Activated CD4-positive, alpha-beta T cell treated with anti-CD3 and anti-CD28 coated beads, Interleukin-2, amount 50 U/mL, for 1 hour (primary cell): ENCODE measurements at regions not wholly inside any gene's neighbourhood (a gene's known extent, or its start where the extent isn't known, plus 50 kb on each side); places are given as distances from the start of the nearest gene placed in this dataset.

Source experiments
- DNase-seq: peaks from one replicate; pipeline ENCODE4 v3.0.0-alpha.2; 2020

- no peak for DNase-seq
Measured at GRCh38 chr17:77849239-77849638, 109.3 kb upstream of the TNRC6C start.

- DNase-seq = no peak
Measured at GRCh38 chr17:77851921-77852320, 106.6 kb upstream of the TNRC6C start.

- no peak for DNase-seq
Measured at GRCh38 chr17:77852731-77853130, 105.8 kb upstream of the TNRC6C start.

GRCh38 chr17:77853191-77853977, 105.1 kb upstream of the TNRC6C start:
- DNase-seq = no peak

- no peak for DNase-seq
Measured at GRCh38 chr17:77854083-77854758, 104.3 kb upstream of the TNRC6C start.

- no peak for DNase-seq
Measured at GRCh38 chr17:77854759-77855745, 103.5 kb upstream of the TNRC6C start.

- no peak for DNase-seq
Measured at GRCh38 chr17:77856551-77857305, 101.8 kb upstream of the TNRC6C start.

GRCh38 chr17:77857306-77857555, 101.3 kb upstream of the TNRC6C start:
- DNase-seq = no peak

- DNase-seq = no peak
Measured at GRCh38 chr17:77857613-77858012, 100.9 kb upstream of the TNRC6C start.

- no peak for DNase-seq
Measured at GRCh38 chr17:77858291-77859034, 100.0 kb upstream of the TNRC6C start.

- no peak for DNase-seq
Measured at GRCh38 chr17:77859035-77859810, 99.3 kb upstream of the TNRC6C start.

GRCh38 chr17:77861133-77861695, 97.3 kb upstream of the TNRC6C start:
- no peak for DNase-seq

GRCh38 chr17:77861981-77862645, 96.4 kb upstream of the TNRC6C start:
- no peak for DNase-seq

- DNase-seq = no peak
Measured at GRCh38 chr17:77862890-77863813, 95.4 kb upstream of the TNRC6C start.

GRCh38 chr17:77863814-77864161, 94.7 kb upstream of the TNRC6C start:
- no peak for DNase-seq

GRCh38 chr17:77864234-77865111, 94.0 kb upstream of the TNRC6C start:
- DNase-seq = no peak

GRCh38 chr17:77865112-77865611, 93.3 kb upstream of the TNRC6C start:
- no peak for DNase-seq

GRCh38 chr17:77865716-77866115, 92.8 kb upstream of the TNRC6C start:
- no peak for DNase-seq
